ENCODE measurements at regions not wholly inside any gene's neighbourhood (a gene's known extent, or its start where the extent isn't known, plus 50 kb on each side); places are given as distances from the start of the nearest gene placed in this dataset.

DNA sequence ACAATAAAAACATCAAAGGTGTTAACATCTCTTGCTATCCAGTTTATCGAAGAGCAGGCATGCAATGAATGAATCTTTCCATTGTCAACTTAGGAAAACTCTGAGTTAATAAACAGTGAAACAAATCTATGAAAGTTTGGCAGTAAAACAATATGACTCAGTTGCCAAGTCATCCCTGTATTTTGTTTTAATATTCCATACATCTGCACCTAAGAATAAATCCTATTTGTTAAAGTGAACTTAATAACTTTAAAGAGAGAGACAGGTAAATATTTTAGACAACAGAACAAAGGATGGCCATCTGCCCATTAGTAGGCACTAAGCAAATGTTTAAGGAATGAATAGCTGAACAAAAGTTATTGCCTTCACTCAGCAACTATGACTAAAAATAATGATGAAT is 700.5 kb upstream of the CELF2 start:
- Histone ChIP-seq H3K27me3 (ENCODE audit: control insufficient read depth, insufficient read depth, low read length) (no peaks in the 10 kb centered on the region), H3K9me3 (ENCODE audit: control insufficient read depth, insufficient read depth, low read length) (no peaks in the 10 kb centered on the region), H3K27ac (ENCODE audit: low read depth, low read length) (no peak overlapping the region), H3K4me3 (ENCODE audit: low read depth, low read length) (no peak overlapping the region)
- ChIA-PET CTCF (no interaction called here), POLR2A (no interaction called here)
- TF ChIP-seq, protein P1, sequence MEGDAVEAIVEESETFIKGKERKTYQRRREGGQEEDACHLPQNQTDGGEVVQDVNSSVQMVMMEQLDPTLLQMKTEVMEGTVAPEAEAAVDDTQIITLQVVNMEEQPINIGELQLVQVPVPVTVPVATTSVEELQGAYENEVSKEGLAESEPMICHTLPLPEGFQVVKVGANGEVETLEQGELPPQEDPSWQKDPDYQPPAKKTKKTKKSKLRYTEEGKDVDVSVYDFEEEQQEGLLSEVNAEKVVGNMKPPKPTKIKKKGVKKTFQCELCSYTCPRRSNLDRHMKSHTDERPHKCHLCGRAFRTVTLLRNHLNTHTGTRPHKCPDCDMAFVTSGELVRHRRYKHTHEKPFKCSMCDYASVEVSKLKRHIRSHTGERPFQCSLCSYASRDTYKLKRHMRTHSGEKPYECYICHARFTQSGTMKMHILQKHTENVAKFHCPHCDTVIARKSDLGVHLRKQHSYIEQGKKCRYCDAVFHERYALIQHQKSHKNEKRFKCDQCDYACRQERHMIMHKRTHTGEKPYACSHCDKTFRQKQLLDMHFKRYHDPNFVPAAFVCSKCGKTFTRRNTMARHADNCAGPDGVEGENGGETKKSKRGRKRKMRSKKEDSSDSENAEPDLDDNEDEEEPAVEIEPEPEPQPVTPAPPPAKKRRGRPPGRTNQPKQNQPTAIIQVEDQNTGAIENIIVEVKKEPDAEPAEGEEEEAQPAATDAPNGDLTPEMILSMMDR (IDR thresholded peaks at IDR 0.05; ENCODE audit: low read depth, low read length) = no peak
- no peak for DNase-seq (ENCODE audit: low read depth, low spot score)

DNA sequence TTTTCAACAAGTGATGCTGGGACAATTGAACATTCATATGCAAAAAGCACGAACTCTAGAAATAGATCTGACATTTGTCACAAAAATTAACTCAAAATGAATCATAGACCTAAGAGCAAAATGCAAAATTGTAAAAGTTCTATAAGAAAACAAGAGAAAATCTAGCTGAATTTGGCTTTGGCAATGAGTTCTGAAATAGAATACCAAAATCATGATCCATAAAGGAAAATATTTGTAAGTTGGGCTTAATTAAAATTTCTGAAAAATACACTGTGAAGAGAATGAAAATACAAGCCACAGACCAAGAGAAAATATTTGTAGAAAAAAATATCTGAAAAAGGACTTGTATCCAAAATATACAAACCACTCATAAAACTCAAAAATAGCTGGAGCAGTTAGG is 698.8 kb upstream of the CELF2 start:
- H3K27me3 ChIP-seq (ENCODE audit: control insufficient read depth, insufficient read depth, low read length) = no peaks in the 10 kb centered on the region
- CTCF ChIA-PET = no interaction called here
- TF ChIP-seq, protein P1 (IDR thresholded peaks at IDR 0.05; ENCODE audit: low read depth, low read length) = no peak
- no peak overlapping the region for H3K4me3 ChIP-seq (ENCODE audit: low read depth, low read length)
- POLR2A ChIA-PET = no interaction called here
- no peaks in the 10 kb centered on the region for H3K9me3 ChIP-seq (ENCODE audit: control insufficient read depth, insufficient read depth, low read length)
- DNase-seq (ENCODE audit: low read depth, low spot score) = no peak
- no peak overlapping the region for H3K27ac ChIP-seq (ENCODE audit: low read depth, low read length)

DNA sequence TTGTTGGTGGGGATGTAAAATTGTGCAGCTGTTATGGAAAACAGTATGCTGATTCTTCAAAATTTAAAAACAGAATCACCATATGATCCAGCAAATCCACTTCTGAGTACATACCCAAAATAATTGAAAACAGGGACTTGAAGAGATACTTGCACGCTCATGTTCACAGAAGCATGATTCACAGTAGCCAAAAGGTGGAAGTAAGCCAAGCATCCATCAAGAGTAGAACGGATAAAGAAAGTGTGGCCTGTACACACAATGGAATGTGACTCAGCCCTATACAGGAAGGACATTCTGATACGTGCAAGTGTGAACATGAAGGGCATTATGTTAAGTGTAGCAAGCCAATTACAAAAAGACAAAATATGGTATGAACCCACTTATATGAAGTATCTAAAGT is 696.7 kb upstream of the CELF2 start:
- Histone ChIP-seq H3K4me3 (ENCODE audit: low read depth, low read length) (no peak overlapping the region), H3K27me3 (ENCODE audit: control insufficient read depth, insufficient read depth, low read length) (no peaks in the 10 kb centered on the region), H3K27ac (ENCODE audit: low read depth, low read length) (no peak overlapping the region), H3K9me3 (ENCODE audit: control insufficient read depth, insufficient read depth, low read length) (no peaks in the 10 kb centered on the region)
- TF ChIP-seq, protein P1 (IDR thresholded peaks at IDR 0.05; ENCODE audit: low read depth, low read length) = no peak
- CTCF ChIA-PET = no interaction called here
- DNase-seq (ENCODE audit: low read depth, low spot score) = peak; percentile 34
- POLR2A ChIA-PET = no interaction called here

DNA sequence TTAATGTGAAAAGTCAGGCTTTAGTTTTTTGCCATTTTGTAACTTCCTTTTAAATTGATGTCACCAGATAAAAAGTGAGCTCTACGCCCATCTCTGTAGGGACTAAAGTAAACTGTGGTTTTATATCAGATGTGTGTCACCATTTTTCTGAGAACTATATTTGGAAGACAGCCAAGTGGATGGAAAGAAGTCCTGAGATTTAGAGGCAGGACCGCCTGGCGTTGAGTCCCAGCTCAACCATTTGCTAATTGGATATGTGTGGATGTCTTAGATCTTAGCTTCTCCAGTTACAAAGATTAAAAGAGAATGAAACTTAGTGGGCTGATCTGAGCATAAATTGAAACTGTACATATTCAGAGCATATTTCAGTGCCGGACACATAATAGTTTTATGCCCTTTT is 691.6 kb upstream of the CELF2 start:
- no peak for DNase-seq (ENCODE audit: low read depth, low spot score)
- CTCF ChIA-PET = interaction anchor here (0.7 kb wide), 1 partner anchor 983 kb away, joined by 3 read pairs; no protein-coding TSS in a partner anchor

DNA sequence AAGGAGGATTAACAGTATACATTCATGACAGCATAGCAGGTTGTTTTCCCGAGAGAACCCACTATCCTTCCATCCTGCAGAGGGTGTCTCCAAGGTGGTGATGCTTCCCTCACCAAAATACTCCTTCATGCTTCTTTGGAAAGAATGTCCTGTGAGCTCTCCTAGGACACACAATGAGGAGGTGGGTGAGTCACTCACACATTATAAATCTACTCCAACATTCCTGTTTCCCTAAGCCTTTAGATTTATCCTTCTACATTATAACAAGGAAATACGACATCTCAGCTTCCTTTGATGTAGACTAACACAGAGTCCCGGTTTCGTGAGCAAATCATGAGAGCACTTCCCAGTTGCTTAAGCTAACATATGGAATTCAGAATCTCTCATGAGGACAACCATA is 689.7 kb upstream of the CELF2 start:
- ChIA-PET CTCF (interaction anchor here (0.7 kb wide), 1 partner anchor 721 kb away, joined by 3 read pairs; no protein-coding TSS in a partner anchor), POLR2A (interaction anchor here (0.6 kb wide), 1 partner anchor 576 kb away, joined by 3 read pairs; no protein-coding TSS in a partner anchor)
- DNase-seq (ENCODE audit: low read depth, low spot score) = no peak
- no peak overlapping the region for H3K27ac ChIP-seq (ENCODE audit: low read depth, low read length)
- H3K4me3 ChIP-seq (ENCODE audit: low read depth, low read length) = no peak overlapping the region
- no peaks in the 10 kb centered on the region for H3K9me3 ChIP-seq (ENCODE audit: control insufficient read depth, insufficient read depth, low read length)
- TF ChIP-seq, protein P1 (IDR thresholded peaks at IDR 0.05; ENCODE audit: low read depth, low read length) = no peak
- H3K27me3 ChIP-seq (ENCODE audit: control insufficient read depth, insufficient read depth, low read length) = no peaks in the 10 kb centered on the region

More for the DNA sequence above, 691.6 kb upstream of the CELF2 start:
- Histone ChIP-seq H3K9me3 (ENCODE audit: control insufficient read depth, insufficient read depth, low read length) (no peaks in the 10 kb centered on the region), H3K27ac (ENCODE audit: low read depth, low read length) (no peak overlapping the region), H3K4me3 (ENCODE audit: low read depth, low read length) (no peak overlapping the region), H3K27me3 (ENCODE audit: control insufficient read depth, insufficient read depth, low read length) (no peaks in the 10 kb centered on the region)
- TF ChIP-seq, protein P1 (IDR thresholded peaks at IDR 0.05; ENCODE audit: low read depth, low read length) = no peak
- POLR2A ChIA-PET = no interaction called here

Data from AG04450 (cell line).